HG02852 (cell line): ENCODE measurements at regions not wholly inside any gene's neighbourhood (a gene's known extent, or its start where the extent isn't known, plus 50 kb on each side); places are given as distances from the start of the nearest gene placed in this dataset.

Experiments used
- ATAC-seq: cut with Tn5 transposase; IDR thresholded peaks from one replicate; pipeline ENCODE4 v1.9.1; 2021; ENCODE audit warnings: mild to moderate bottlenecking, moderate library complexity; ENCODE audit not compliant: unreplicated experiment

- no peak for ATAC-seq
Measured at GRCh38 chr3:124588794-124589193, 141.5 kb upstream of the UMPS start.

GRCh38 chr3:124591699-124592098 is 138.6 kb upstream of the UMPS start:
- no peak for ATAC-seq

- ATAC-seq, result peak; percentile 83
Measured at GRCh38 chr3:124592658-124593441, 137.4 kb upstream of the UMPS start.

GRCh38 chr3:124593442-124593829 is 136.8 kb upstream of the UMPS start:
- ATAC-seq, result no peak

- ATAC-seq, result no peak
Measured at GRCh38 chr3:124594581-124594980, 135.7 kb upstream of the UMPS start.

- ATAC-seq, result no peak
Measured at GRCh38 chr3:124597273-124597672, 133.0 kb upstream of the UMPS start.

GRCh38 chr3:124597979-124598378 is 132.3 kb upstream of the UMPS start:
- no peak for ATAC-seq

- ATAC-seq, result no peak
Measured at GRCh38 chr3:124599147-124599765, 131.0 kb upstream of the UMPS start.

GRCh38 chr3:124599779-124600693 is 130.2 kb upstream of the UMPS start:
- no peak for ATAC-seq

GRCh38 chr3:124600765-124601164 is 129.5 kb upstream of the UMPS start:
- ATAC-seq, result no peak

- ATAC-seq, result no peak
Measured at GRCh38 chr3:124601190-124601589, 129.1 kb upstream of the UMPS start.

- ATAC-seq, result no peak
Measured at GRCh38 chr3:124602980-124603627, 127.1 kb upstream of the UMPS start.

- ATAC-seq, result no peak
Measured at GRCh38 chr3:124605781-124606579, 124.3 kb upstream of the UMPS start.

- no peak for ATAC-seq
Measured at GRCh38 chr3:124607163-124607562, 123.1 kb upstream of the UMPS start.

GRCh38 chr3:124609402-124609801 is 120.8 kb upstream of the UMPS start:
- no peak for ATAC-seq

GRCh38 chr3:124610130-124610529 is 120.1 kb upstream of the UMPS start:
- no peak for ATAC-seq

- no peak for ATAC-seq
Measured at GRCh38 chr3:124611520-124611919, 118.7 kb upstream of the UMPS start.

GRCh38 chr3:124615896-124616543 is 114.2 kb upstream of the UMPS start:
- no peak for ATAC-seq

- ATAC-seq, result no peak
Measured at GRCh38 chr3:124617177-124617576, 113.1 kb upstream of the UMPS start.
